ENCODE measurements at regions not wholly inside any gene's neighbourhood (a gene's known extent, or its start where the extent isn't known, plus 50 kb on each side); places are given as distances from the start of the nearest gene placed in this dataset.

- TF ChIP-seq POLR2A (IDR thresholded peaks at IDR 0.05) (no peak), POLR2AphosphoS5 (IDR thresholded peaks at IDR 0.05) (no peak)
- TF ChIP-seq, protein P1, sequence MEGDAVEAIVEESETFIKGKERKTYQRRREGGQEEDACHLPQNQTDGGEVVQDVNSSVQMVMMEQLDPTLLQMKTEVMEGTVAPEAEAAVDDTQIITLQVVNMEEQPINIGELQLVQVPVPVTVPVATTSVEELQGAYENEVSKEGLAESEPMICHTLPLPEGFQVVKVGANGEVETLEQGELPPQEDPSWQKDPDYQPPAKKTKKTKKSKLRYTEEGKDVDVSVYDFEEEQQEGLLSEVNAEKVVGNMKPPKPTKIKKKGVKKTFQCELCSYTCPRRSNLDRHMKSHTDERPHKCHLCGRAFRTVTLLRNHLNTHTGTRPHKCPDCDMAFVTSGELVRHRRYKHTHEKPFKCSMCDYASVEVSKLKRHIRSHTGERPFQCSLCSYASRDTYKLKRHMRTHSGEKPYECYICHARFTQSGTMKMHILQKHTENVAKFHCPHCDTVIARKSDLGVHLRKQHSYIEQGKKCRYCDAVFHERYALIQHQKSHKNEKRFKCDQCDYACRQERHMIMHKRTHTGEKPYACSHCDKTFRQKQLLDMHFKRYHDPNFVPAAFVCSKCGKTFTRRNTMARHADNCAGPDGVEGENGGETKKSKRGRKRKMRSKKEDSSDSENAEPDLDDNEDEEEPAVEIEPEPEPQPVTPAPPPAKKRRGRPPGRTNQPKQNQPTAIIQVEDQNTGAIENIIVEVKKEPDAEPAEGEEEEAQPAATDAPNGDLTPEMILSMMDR (IDR thresholded peaks at IDR 0.05) = no peak
Measured at GRCh38 chr5:159631001-159631400, 285.3 kb upstream of the ADRA1B start.
